Trophoblast cell (in vitro differentiated cells and primary cell): ENCODE measurements at regions not wholly inside any gene's neighbourhood (a gene's known extent, or its start where the extent isn't known, plus 50 kb on each side); places are given as distances from the start of the nearest gene placed in this dataset.

Experiments
- DNase-seq, 2 donors: peaks; one replicate each; pipeline ENCODE4 v3.0.0-alpha.2; 2016
- H2AFZ ChIP-seq: 2 replicates; pipeline ENCODE4 v1.6.1; 2013; ENCODE audit warnings: low read length, moderate library complexity, mild to moderate bottlenecking; ENCODE audit not compliant: insufficient read depth, poor library complexity
- H2AK5ac ChIP-seq: 2 replicates; pipeline ENCODE4 v1.6.1; 2013; ENCODE audit warnings: mild to moderate bottlenecking, low read length
- H2BK120ac ChIP-seq: 2 replicates; pipeline ENCODE4 v1.6.1; 2013; ENCODE audit warnings: low read length, mild to moderate bottlenecking, moderate library complexity; ENCODE audit not compliant: insufficient read depth, poor library complexity
- H2BK12ac ChIP-seq: 2 replicates; pipeline ENCODE4 v1.6.1; 2013; ENCODE audit warnings: mild to moderate bottlenecking, low read length, moderate library complexity
- H2BK5ac ChIP-seq: 2 replicates; pipeline ENCODE4 v1.6.1; 2013; ENCODE audit warnings: low read length, low read depth, moderate library complexity, mild to moderate bottlenecking; ENCODE audit not compliant: poor library complexity
- H3K14ac ChIP-seq: 2 replicates; pipeline ENCODE4 v1.6.1; 2013; ENCODE audit warnings: mild to moderate bottlenecking, low read length
- H3K18ac ChIP-seq: 2 replicates; pipeline ENCODE4 v1.6.1; 2013; ENCODE audit warnings: mild to moderate bottlenecking, low read length
- H3K23ac ChIP-seq: 2 replicates; pipeline ENCODE4 v1.6.1; 2013; ENCODE audit warnings: low read length
- H3K27ac ChIP-seq: 2 replicates; pipeline ENCODE4 v1.5.1; 2013; ENCODE audit warnings: low read depth, mild to moderate bottlenecking, inconsistent platforms, low read length, moderate library complexity
- H3K27me3 ChIP-seq: 2 replicates; pipeline ENCODE4 v1.6.1; 2013; ENCODE audit warnings: inconsistent platforms, mild to moderate bottlenecking, low read length, moderate library complexity; ENCODE audit not compliant: insufficient read depth
- H3K36me3 ChIP-seq, 2 experiments: 1 replicate in 1 of 2; 2 replicates in 1 of 2; pipeline ENCODE4 v1.6.1; 2013; ENCODE audit warnings: low read length in 2 of 2, mild to moderate bottlenecking in 2 of 2, moderate library complexity in 1 of 2; ENCODE audit not compliant: insufficient read depth in 2 of 2, control insufficient read depth in 1 of 2
- H3K4ac ChIP-seq: 2 replicates; pipeline ENCODE4 v1.6.1; 2013; ENCODE audit warnings: low read depth, mild to moderate bottlenecking, low read length, moderate library complexity
- H3K4me1 ChIP-seq, 2 experiments: 1 replicate in 1 of 2; 2 replicates in 1 of 2; pipeline ENCODE4 v1.6.1; 2013; ENCODE audit warnings: low read length in 2 of 2, mild to moderate bottlenecking in 2 of 2, moderate library complexity in 1 of 2; ENCODE audit not compliant: insufficient read depth in 2 of 2, control insufficient read depth in 1 of 2
- H3K4me2 ChIP-seq: 2 replicates; pipeline ENCODE4 v1.6.1; 2013; ENCODE audit warnings: inconsistent platforms, mild to moderate bottlenecking, low read length, moderate library complexity
- H3K4me3 ChIP-seq: 2 replicates; pipeline ENCODE4 v1.5.1; 2013; ENCODE audit warnings: mild to moderate bottlenecking, low read depth, low read length, inconsistent platforms
- H3K79me1 ChIP-seq: one replicate; pipeline ENCODE4 v1.6.1; 2013; ENCODE audit warnings: low read length
- H3K79me2 ChIP-seq: 2 replicates; pipeline ENCODE4 v1.6.1; 2013; ENCODE audit warnings: low read length, mild to moderate bottlenecking; ENCODE audit not compliant: control insufficient read depth, insufficient read depth, poor library complexity
- H3K9ac ChIP-seq: 2 replicates; pipeline ENCODE4 v1.6.1; 2013; ENCODE audit warnings: mild to moderate bottlenecking, low read length
- H3K9me3 ChIP-seq: 2 replicates; pipeline ENCODE4 v1.6.1; 2013; ENCODE audit warnings: low read depth, mild to moderate bottlenecking, control low read depth, inconsistent platforms, low read length; ENCODE audit not compliant: insufficient read depth
- H4K12ac ChIP-seq: 2 replicates; pipeline ENCODE4 v1.6.1; 2013; ENCODE audit warnings: low read depth, mild to moderate bottlenecking, low read length, moderate library complexity
- H4K8ac ChIP-seq: 2 replicates; pipeline ENCODE4 v1.6.1; 2013; ENCODE audit warnings: low read depth, mild to moderate bottlenecking, low read length, moderate library complexity
- H4K91ac ChIP-seq: one replicate; pipeline ENCODE4 v1.6.1; 2013; ENCODE audit warnings: low read depth, mild to moderate bottlenecking, low read length, moderate library complexity
- WGBS: extraction: QIAGEN DNeasy Blood & Tissue Kit; methylation state at CpG from one replicate; pipeline ENCODE4 v1.1.7; 2013; ENCODE audit warnings: missing lambda C conversion rate; ENCODE audit not compliant: insufficient read length, insufficient coverage; ENCODE audit errors: extremely low coverage; 5-methylcytosine and 5-hydroxymethylcytosine counted together

- no peak for DNase-seq
- Histone ChIP-seq H3K4me3 (no peak overlapping the region), H2BK5ac (no peak overlapping the region), H2BK12ac (no peak overlapping the region), H3K4me2 (no peak overlapping the region), H3K23ac (no peak overlapping the region), H3K9me3 (no peaks in the 10 kb centered on the region), H3K18ac (no peak overlapping the region), H3K4ac (no peak overlapping the region), H3K9ac (no peak overlapping the region), H2AK5ac (no peak overlapping the region), H4K91ac (no peak overlapping the region), H3K4me1 (no peaks in the 10 kb centered on the region), H3K27ac (no peak overlapping the region), H4K12ac (no peak overlapping the region), H2BK120ac (no peak overlapping the region), H4K8ac (no peak overlapping the region), H3K79me2 (no peaks in the 10 kb centered on the region), H3K14ac (no peak overlapping the region), H3K27me3 (no peaks in the 10 kb centered on the region), H2AFZ (no peak overlapping the region), H3K36me3 (no peaks in the 10 kb centered on the region), H3K79me1 (no peaks in the 10 kb centered on the region)
- WGBS = no CpG with 5 or more reads among the region's 5 CpGs
Measured at GRCh38 chrX:22541926-22542325, 269.2 kb downstream of the CBLL2 start.

GRCh38 chrX:22542641-22543040 lies 269.9 kb downstream of the CBLL2 start:
- Histone ChIP-seq H3K79me1 (no peaks in the 10 kb centered on the region), H3K4me3 (no peak overlapping the region), H2BK120ac (no peak overlapping the region), H3K4ac (no peak overlapping the region), H2BK12ac (no peak overlapping the region), H3K36me3 (no peaks in the 10 kb centered on the region), H3K27me3 (no peaks in the 10 kb centered on the region), H3K23ac (no peak overlapping the region), H4K91ac (no peak overlapping the region), H3K18ac (no peak overlapping the region), H3K27ac (no peak overlapping the region), H3K9ac (no peak overlapping the region), H3K14ac (no peak overlapping the region), H2BK5ac (no peak overlapping the region), H3K4me1 (no peaks in the 10 kb centered on the region), H2AFZ (no peak overlapping the region), H3K9me3 (no peaks in the 10 kb centered on the region), H4K12ac (no peak overlapping the region), H3K79me2 (no peaks in the 10 kb centered on the region), H4K8ac (no peak overlapping the region), H3K4me2 (no peak overlapping the region), H2AK5ac (no peak overlapping the region)
- no peak for DNase-seq
- no CpG with 5 or more reads among the region's 3 CpGs for WGBS

GRCh38 chrX:22559506-22559905 lies 286.8 kb downstream of the CBLL2 start:
- H2BK120ac ChIP-seq = no peak overlapping the region
- H3K4ac ChIP-seq = no peak overlapping the region
- H3K4me3 ChIP-seq = no peak overlapping the region
- no peak overlapping the region for H3K4me2 ChIP-seq
- no CpG with 5 or more reads among the region's 4 CpGs for WGBS
- no peaks in the 10 kb centered on the region for H3K9me3 ChIP-seq
- no peak overlapping the region for H2BK12ac ChIP-seq
- no peak overlapping the region for H2AK5ac ChIP-seq
- no peaks in the 10 kb centered on the region for H3K36me3 ChIP-seq
- no peak overlapping the region for H4K91ac ChIP-seq
- H3K27ac ChIP-seq = no peak overlapping the region
- no peak overlapping the region for H3K23ac ChIP-seq
- no peak overlapping the region for H3K9ac ChIP-seq
- no peak overlapping the region for H4K12ac ChIP-seq
- H3K79me1 ChIP-seq = no peaks in the 10 kb centered on the region
- no peak overlapping the region for H3K18ac ChIP-seq
- no peak overlapping the region for H4K8ac ChIP-seq
- H3K27me3 ChIP-seq = no peaks in the 10 kb centered on the region
- H3K4me1 ChIP-seq = no peaks in the 10 kb centered on the region
- no peak overlapping the region for H3K14ac ChIP-seq
- no peak for DNase-seq
- no peaks in the 10 kb centered on the region for H3K79me2 ChIP-seq
- H2AFZ ChIP-seq = no peak overlapping the region
- H2BK5ac ChIP-seq = no peak overlapping the region

DNA sequence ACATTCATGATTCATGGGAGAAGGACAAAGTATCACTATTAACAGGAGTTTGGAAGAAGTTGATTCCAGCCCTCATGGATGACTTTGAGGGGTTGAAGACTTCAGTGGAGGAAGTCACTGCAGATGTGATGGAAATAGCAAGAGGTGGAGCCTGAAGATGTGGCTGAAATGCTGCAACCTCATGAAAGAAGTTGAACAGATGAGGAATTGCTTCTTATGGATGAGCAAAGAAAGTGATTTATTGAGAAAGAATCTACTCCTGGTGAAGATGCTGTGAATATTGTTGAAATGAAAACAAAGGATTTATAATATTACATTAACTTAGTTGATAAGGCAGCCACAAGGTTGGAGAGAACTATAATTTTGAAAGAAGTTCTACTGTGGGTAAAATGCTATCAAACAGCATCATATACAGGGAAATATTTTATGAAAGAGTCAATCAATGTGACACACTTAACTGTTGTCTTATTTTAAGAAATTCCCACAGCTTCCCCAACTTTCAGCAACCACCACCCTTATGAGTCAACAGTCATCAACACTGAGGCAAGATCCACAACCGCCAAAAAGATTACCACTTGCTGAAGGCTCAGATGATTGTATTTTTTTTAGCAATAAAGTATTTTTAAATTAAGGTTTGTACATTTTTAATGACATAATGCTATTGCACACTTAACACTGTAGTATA lies 302.6 kb downstream of the CBLL2 start:
- Histone ChIP-seq H3K4me2 (no peak overlapping the region), H3K79me2 (no peaks in the 10 kb centered on the region), H2AFZ (no peak overlapping the region), H3K23ac (no peak overlapping the region), H3K27ac (no peak overlapping the region), H2BK120ac (no peak overlapping the region), H4K12ac (no peak overlapping the region), H3K14ac (no peak overlapping the region), H3K18ac (no peak overlapping the region), H2BK12ac (no peak overlapping the region), H3K27me3 (no peaks in the 10 kb centered on the region), H3K9me3 (no peaks in the 10 kb centered on the region), H2BK5ac (no peak overlapping the region), H4K91ac (no peak overlapping the region), H4K8ac (no peak overlapping the region), H3K9ac (no peak overlapping the region), H3K79me1 (peaks cover 2% of the 10 kb centered on the region), H2AK5ac (no peak overlapping the region), H3K36me3 (no peaks in the 10 kb centered on the region), H3K4me1 (peaks cover 0 to 1% of the 10 kb centered on the region in 2 experiments), H3K4ac (no peak overlapping the region), H3K4me3 (no peak overlapping the region)
- WGBS = no CpG with 5 or more reads among the region's 1 CpG
- DNase-seq = no peak
